SU-DHL-6 (cell line): ENCODE measurements at regions not wholly inside any gene's neighbourhood (a gene's known extent, or its start where the extent isn't known, plus 50 kb on each side); places are given as distances from the start of the nearest gene placed in this dataset.
"Not testable (repeated sequence)": the region's sequence is repeated elsewhere in the genome, so short reads cannot be mapped to it uniquely, and the experiment has no call there.

Experiments
- H2AFZ ChIP-seq: fragments of 200-600 bp; sonication (generic); 2 replicates; pipeline ENCODE4 v1.6.1; 2014; ENCODE audit warnings: low read depth, mild to moderate bottlenecking, moderate library complexity, mixed read lengths, antibody characterized with exemption, low read length; ENCODE audit not compliant: severe bottlenecking
- H3F3A ChIP-seq: fragments of 200-600 bp; shearing (Covaris generic); 2 replicates; pipeline ENCODE4 v1.6.0; 2016; ENCODE audit warnings: antibody characterized with exemption, mild to moderate bottlenecking; ENCODE audit not compliant: insufficient read depth
- H3K27ac ChIP-seq: fragments of 200-600 bp; sonication (generic); 2 replicates; pipeline ENCODE4 v1.5.1; 2016; ENCODE audit warnings: low read depth, mild to moderate bottlenecking, low read length, moderate library complexity, mixed read lengths
- H3K27me3 ChIP-seq: fragments of 200-600 bp; sonication (generic), shearing (Covaris generic); 2 replicates; pipeline ENCODE4 v1.6.0; 2014; ENCODE audit warnings: mild to moderate bottlenecking, low read length
- H3K36me3 ChIP-seq: fragments of 200-600 bp; sonication (generic); 2 replicates; pipeline ENCODE4 v1.6.1; 2014; ENCODE audit warnings: mild to moderate bottlenecking, low read length, mixed read lengths
- H3K4me2 ChIP-seq: fragments of 300-600, 200-600 bp; shearing (Covaris generic), sonication (generic); 2 replicates; pipeline ENCODE4 v1.6.0; 2014; ENCODE audit warnings: low read length, low read depth, mild to moderate bottlenecking; ENCODE audit not compliant: poor library complexity, severe bottlenecking
- H3K4me3 ChIP-seq: fragments of 200-600 bp; sonication (generic); 2 replicates; pipeline ENCODE4 v1.5.1; 2014; ENCODE audit warnings: antibody characterized with exemption, low read length, mild to moderate bottlenecking, mixed read lengths; ENCODE audit not compliant: insufficient read depth, poor library complexity, severe bottlenecking
- H3K79me2 ChIP-seq: fragments of 200-600 bp; sonication (generic); 2 replicates; pipeline ENCODE4 v1.6.1; 2014; ENCODE audit warnings: mild to moderate bottlenecking, low read length, moderate library complexity; ENCODE audit not compliant: insufficient read depth
- H3K9ac ChIP-seq: fragments of 200-600 bp; sonication (generic); 2 replicates; pipeline ENCODE4 v1.7.0; 2014; ENCODE audit warnings: mild to moderate bottlenecking, low read length
- H3K9me2 ChIP-seq: fragments of 200-600 bp; sonication (generic); replicated peaks from 2 replicates; pipeline ENCODE4 v1.6.1; 2014; ENCODE audit warnings: low read length; ENCODE audit not compliant: insufficient read depth
- H3K9me3 ChIP-seq: fragments of 200-600 bp; sonication (generic); 2 replicates; pipeline ENCODE4 v1.6.1; 2014; ENCODE audit warnings: low read length, mixed read lengths; ENCODE audit not compliant: insufficient read depth
- H4K20me1 ChIP-seq: fragments of 200-600 bp; sonication (generic); 2 replicates; pipeline ENCODE4 v1.6.1; 2014; ENCODE audit warnings: low read depth, mild to moderate bottlenecking, antibody characterized with exemption, low read length, moderate library complexity, mixed read lengths
- EZH2phosphoT487 ChIP-seq: fragments of 200-600 bp; sonication (generic), shearing (Covaris generic); conservative IDR thresholded peaks from 2 replicates; pipeline ENCODE4 v1.6.1; 2018; ENCODE audit warnings: mild to moderate bottlenecking, antibody characterized with exemption, low read length, moderate library complexity, mixed read lengths
- TF ChIP-seq, protein P1 (sequence below): fragments of 200-600 bp; sonication (generic); IDR thresholded peaks from one replicate; pipeline ENCODE4 v1.5.1; 2017; ENCODE audit warnings: antibody characterized with exemption, mild to moderate bottlenecking, low read length, moderate library complexity; ENCODE audit not compliant: insufficient read depth, poor library complexity, severe bottlenecking

DNA sequence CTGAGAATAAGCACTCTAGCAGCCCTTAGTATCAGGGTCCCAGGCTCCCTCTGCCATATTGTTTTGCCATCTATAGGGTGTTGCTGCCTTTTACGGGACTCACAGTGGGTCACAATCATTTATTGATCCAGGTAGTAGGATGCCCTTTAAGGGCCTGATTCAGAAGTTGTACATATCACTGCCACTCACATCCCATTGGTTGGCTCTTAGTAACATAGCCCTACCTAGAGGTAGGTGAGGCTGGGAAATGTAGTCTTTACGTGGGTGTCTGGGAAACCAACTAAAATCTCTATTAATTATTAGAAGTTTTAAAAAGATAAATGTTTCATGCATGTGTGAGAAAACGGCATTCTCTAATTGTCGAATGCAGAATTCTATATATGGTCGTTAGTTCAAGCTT, 78.8 kb upstream of the ATP5PO start:
- H2AFZ ChIP-seq, result no peak overlapping the region
- H3K79me2 ChIP-seq, result no peaks in the 10 kb centered on the region
- no peak overlapping the region for H3K9ac ChIP-seq
- no peak overlapping the region for H3K27ac ChIP-seq
- no peak overlapping the region for H3K4me2 ChIP-seq
- H3K9me3 ChIP-seq, result peaks cover 14% of the 10 kb centered on the region; the same call in 1 of the 2 replicates
- H3K9me2 ChIP-seq, result no peaks in the 10 kb centered on the region
- no peaks in the 10 kb centered on the region for H3K27me3 ChIP-seq
- no peak for TF ChIP-seq EZH2phosphoT487
- TF ChIP-seq, protein P1, sequence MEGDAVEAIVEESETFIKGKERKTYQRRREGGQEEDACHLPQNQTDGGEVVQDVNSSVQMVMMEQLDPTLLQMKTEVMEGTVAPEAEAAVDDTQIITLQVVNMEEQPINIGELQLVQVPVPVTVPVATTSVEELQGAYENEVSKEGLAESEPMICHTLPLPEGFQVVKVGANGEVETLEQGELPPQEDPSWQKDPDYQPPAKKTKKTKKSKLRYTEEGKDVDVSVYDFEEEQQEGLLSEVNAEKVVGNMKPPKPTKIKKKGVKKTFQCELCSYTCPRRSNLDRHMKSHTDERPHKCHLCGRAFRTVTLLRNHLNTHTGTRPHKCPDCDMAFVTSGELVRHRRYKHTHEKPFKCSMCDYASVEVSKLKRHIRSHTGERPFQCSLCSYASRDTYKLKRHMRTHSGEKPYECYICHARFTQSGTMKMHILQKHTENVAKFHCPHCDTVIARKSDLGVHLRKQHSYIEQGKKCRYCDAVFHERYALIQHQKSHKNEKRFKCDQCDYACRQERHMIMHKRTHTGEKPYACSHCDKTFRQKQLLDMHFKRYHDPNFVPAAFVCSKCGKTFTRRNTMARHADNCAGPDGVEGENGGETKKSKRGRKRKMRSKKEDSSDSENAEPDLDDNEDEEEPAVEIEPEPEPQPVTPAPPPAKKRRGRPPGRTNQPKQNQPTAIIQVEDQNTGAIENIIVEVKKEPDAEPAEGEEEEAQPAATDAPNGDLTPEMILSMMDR, result no peak
- no peaks in the 10 kb centered on the region for H4K20me1 ChIP-seq
- H3F3A ChIP-seq, result no peaks in the 10 kb centered on the region
- no peaks in the 10 kb centered on the region for H3K36me3 ChIP-seq
- H3K4me3 ChIP-seq, result no peak overlapping the region

DNA sequence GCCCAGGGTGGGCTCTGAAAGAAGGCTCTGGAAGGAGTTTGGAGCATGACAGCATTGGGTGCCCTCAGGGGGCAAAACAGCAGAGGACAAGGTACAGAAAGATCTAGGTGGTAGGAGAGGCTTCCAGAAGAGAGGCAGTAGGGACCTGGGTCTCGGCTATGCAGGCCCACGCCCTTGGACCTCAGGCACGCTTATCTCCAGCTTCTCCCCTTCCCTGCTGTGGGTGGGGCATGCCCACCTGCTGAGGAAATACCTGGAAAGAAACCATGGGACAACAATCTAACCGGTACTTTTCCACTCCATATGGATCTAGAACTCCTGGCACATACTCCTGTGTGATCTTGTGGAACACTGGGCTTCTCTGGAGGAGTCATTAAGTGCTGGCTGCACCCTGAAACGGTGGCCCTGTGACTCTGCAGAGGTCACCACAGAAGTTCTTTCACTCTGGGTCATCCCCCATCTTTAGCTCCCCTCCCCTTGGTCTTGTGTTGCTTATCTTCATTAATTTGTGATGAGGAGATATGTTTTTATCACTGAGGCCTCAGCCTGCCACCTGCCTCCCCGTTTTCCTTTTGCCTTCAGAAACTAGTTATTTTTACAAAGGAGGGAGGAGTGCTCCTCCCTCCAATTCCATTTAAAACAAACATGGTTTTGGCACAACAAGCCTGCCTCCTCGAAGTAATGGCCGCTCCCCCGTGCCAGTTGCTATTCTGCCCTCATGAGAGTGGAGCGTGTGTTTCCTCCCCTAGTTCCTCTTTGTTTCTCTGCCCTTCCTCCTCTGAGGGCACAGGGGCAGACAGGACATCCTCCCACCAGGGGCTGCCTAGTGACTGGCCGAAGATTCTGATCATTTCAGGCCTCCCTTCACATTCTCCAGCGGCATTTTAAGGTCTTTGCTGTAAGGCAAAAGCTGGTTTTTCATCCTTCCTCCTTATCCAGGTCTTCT, 78.0 kb upstream of the ATP5PO start:
- Histone ChIP-seq H3K36me3 (no peaks in the 10 kb centered on the region), H3K9ac (no peak overlapping the region), H2AFZ (no peak overlapping the region), H4K20me1 (no peaks in the 10 kb centered on the region), H3K4me2 (no peak overlapping the region), H3F3A (no peaks in the 10 kb centered on the region), H3K79me2 (no peaks in the 10 kb centered on the region), H3K27ac (no peak overlapping the region), H3K9me3 (peaks cover 14% of the 10 kb centered on the region; the same call in 1 of the 2 replicates), H3K4me3 (no peak overlapping the region), H3K9me2 (no peaks in the 10 kb centered on the region), H3K27me3 (no peaks in the 10 kb centered on the region)
- no peak for TF ChIP-seq EZH2phosphoT487
- TF ChIP-seq, protein P1, result no peak

DNA sequence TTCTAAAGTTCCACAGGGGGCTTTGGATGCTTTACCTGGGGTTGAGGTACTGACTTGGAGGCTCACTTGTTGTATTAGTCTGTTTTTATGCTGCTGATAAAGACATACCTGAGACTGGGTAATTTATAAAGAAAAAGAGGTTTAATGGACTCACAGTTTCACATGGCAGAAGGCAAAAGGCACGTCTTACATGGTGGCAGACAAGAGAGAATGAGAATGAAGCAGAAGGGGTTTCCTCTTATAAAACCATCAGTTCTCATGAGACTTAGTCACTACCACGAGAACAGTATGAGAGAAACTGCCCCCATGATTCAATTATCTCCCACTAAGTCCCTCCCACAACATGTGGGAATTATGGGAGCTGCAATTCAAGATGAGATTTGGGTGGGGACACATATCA, 76.8 kb upstream of the ATP5PO start:
- H3K4me3 ChIP-seq, H3K27ac ChIP-seq, H3K9ac ChIP-seq, H3F3A ChIP-seq, H3K27me3 ChIP-seq, H3K9me2 ChIP-seq, H2AFZ ChIP-seq, H3K79me2 ChIP-seq, H4K20me1 ChIP-seq, H3K4me2 ChIP-seq, H3K36me3 ChIP-seq: not testable (repeated sequence)
- H3K9me3 ChIP-seq, result peaks cover 14% of the 10 kb centered on the region; the same call in 1 of the 2 replicates

DNA sequence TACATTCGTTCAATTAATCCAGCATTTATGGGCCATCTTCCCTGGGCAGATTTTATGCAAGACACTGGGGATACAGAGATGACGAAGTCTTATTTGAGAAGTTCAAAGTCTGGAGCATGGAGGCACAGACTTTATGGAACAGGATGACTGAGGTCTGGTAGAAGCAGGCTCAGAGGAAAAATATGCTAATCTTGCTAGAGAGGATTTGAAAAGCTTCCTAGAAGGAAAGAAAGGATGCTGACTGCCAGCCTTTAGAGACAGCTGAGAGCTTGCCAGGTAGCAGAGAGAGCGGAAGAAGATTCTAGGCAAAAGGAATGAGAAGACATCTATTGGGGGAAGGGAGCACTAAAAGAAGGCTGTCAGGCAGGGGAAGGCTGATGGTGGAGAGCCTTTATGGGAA, 75.5 kb upstream of the ATP5PO start:
- no peaks in the 10 kb centered on the region for H3K79me2 ChIP-seq
- no peaks in the 10 kb centered on the region for H3K9me2 ChIP-seq
- H3K27ac ChIP-seq, result no peak overlapping the region
- no peaks in the 10 kb centered on the region for H3F3A ChIP-seq
- no peaks in the 10 kb centered on the region for H3K27me3 ChIP-seq
- no peak overlapping the region for H3K4me3 ChIP-seq
- TF ChIP-seq, protein P1, result no peak
- no peak for TF ChIP-seq EZH2phosphoT487
- no peak overlapping the region for H3K4me2 ChIP-seq
- no peak overlapping the region for H2AFZ ChIP-seq
- peaks cover 7% of the 10 kb centered on the region; the same call in 1 of the 2 replicates for H3K9me3 ChIP-seq
- H3K36me3 ChIP-seq, result no peaks in the 10 kb centered on the region
- H4K20me1 ChIP-seq, result no peaks in the 10 kb centered on the region
- no peak overlapping the region for H3K9ac ChIP-seq
